Left renal pelvis (tissue), 4 donors: ENCODE measurements at regions not wholly inside any gene's neighbourhood (a gene's known extent, or its start where the extent isn't known, plus 50 kb on each side); places are given as distances from the start of the nearest gene placed in this dataset.

Experiments used
- DNase-seq, 4 donors: peaks; one replicate each; pipeline ENCODE4 v3.0.0-alpha.2; 2013; ENCODE audit warnings: low read depth in 4 of 4, low spot score in 3 of 4

- DNase-seq, result no peak
Observed at GRCh38 chr10:128456271-128456670, 330.0 kb upstream of the MKI67 start.

- DNase-seq, result no peak
Observed at GRCh38 chr10:128457136-128457535, 330.9 kb upstream of the MKI67 start.

GRCh38 chr10:128461991-128462390 lies 335.8 kb upstream of the MKI67 start:
- DNase-seq, result no peak

GRCh38 chr10:128462844-128463243 lies 336.6 kb upstream of the MKI67 start:
- no peak for DNase-seq

- DNase-seq, result peak in 1 of 4 donors; percentile 34
Observed at GRCh38 chr10:128463991-128464760, 338.0 kb upstream of the MKI67 start.

GRCh38 chr10:128465697-128466096 lies 339.5 kb upstream of the MKI67 start:
- no peak for DNase-seq

GRCh38 chr10:128466831-128467371 lies 340.7 kb upstream of the MKI67 start:
- no peak for DNase-seq

- DNase-seq, result no peak
Observed at GRCh38 chr10:128468462-128468861, 342.2 kb upstream of the MKI67 start.

- no peak for DNase-seq
Observed at GRCh38 chr10:128469515-128469914, 343.3 kb upstream of the MKI67 start.

- no peak for DNase-seq
Observed at GRCh38 chr10:128470321-128470965, 344.2 kb upstream of the MKI67 start.

GRCh38 chr10:128471151-128471550 lies 344.9 kb upstream of the MKI67 start:
- DNase-seq, result no peak

- no peak for DNase-seq
Observed at GRCh38 chr10:128472196-128472595, 346.0 kb upstream of the MKI67 start.

- DNase-seq, result no peak
Observed at GRCh38 chr10:128473396-128473795, 347.2 kb upstream of the MKI67 start.

GRCh38 chr10:128473911-128474310 lies 347.7 kb upstream of the MKI67 start:
- no peak for DNase-seq

GRCh38 chr10:128474571-128474970 lies 348.3 kb upstream of the MKI67 start:
- no peak for DNase-seq

GRCh38 chr10:128475686-128476367 lies 349.6 kb upstream of the MKI67 start:
- DNase-seq, result no peak

GRCh38 chr10:128476368-128476725 lies 350.1 kb upstream of the MKI67 start:
- no peak for DNase-seq

- DNase-seq, result no peak
Observed at GRCh38 chr10:128476845-128477244, 350.6 kb upstream of the MKI67 start.

- DNase-seq, result no peak
Observed at GRCh38 chr10:128480601-128481000, 354.4 kb upstream of the MKI67 start.

- no peak for DNase-seq
Observed at GRCh38 chr10:128481152-128481840, 355.1 kb upstream of the MKI67 start.

GRCh38 chr10:128482052-128482451 lies 355.8 kb upstream of the MKI67 start:
- no peak for DNase-seq
